Body of pancreas (tissue), 4 donors: ENCODE measurements at regions not wholly inside any gene's neighbourhood (a gene's known extent, or its start where the extent isn't known, plus 50 kb on each side); places are given as distances from the start of the nearest gene placed in this dataset.

Experiments
- CTCF ChIP-seq, 7 experiments: fragments of 450-650 bp in 4 of 7; fragments of 200-600 bp in 3 of 7; sonication (generic) in 3 of 7; IDR thresholded peaks; one replicate each; pipeline ENCODE4 v1.5.1; 2016 to 2019; ENCODE audit warnings: antibody characterized with exemption in 7 of 7
- POLR2A ChIP-seq, 3 donors: fragments of 450-650 bp; IDR thresholded peaks; one replicate each; pipeline ENCODE4 v1.6.1; 2016; ENCODE audit warnings: antibody characterized with exemption in 3 of 3, mild to moderate bottlenecking in 2 of 3

DNA sequence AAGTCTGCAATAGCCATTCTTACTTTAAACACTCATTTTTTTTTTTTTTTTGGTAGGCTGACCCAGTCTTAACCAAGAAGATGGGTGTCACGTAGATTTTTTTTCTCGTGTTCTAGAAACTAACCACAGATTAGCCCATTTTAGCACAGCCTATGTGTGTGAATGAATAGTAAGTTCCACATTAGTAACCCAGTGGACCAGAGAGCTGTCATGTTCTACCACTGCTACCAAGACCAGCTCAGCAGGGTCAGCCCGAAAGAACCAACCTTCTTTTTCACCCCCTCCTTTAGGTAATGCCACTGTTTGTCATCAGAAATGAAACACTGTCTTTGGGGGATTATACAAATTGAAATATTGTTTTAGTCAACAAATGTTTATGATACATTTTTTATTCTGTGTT is 221.1 kb upstream of the PLXNA2 start:
- TF ChIP-seq CTCF (IDR thresholded peaks at IDR 0.05), result no peak
- TF ChIP-seq POLR2A (IDR thresholded peaks at IDR 0.05), result no peak
